Transverse colon (tissue), 4 donors: ENCODE measurements at regions not wholly inside any gene's neighbourhood (a gene's known extent, or its start where the extent isn't known, plus 50 kb on each side); places are given as distances from the start of the nearest gene placed in this dataset.

Source experiments
- EP300 ChIP-seq: sonication (generic); formaldehyde crosslinking; IDR thresholded peaks from one replicate; pipeline ENCODE4 v1.6.1; 2017; ENCODE audit warnings: antibody characterized with exemption, low read depth
- POLR2A ChIP-seq: fragments of 450-650 bp; IDR thresholded peaks from one replicate; pipeline ENCODE4 v1.6.1; 2016; ENCODE audit warnings: antibody characterized with exemption, mild to moderate bottlenecking, moderate library complexity
- POLR2AphosphoS5 ChIP-seq, 3 donors: sonication (generic); formaldehyde crosslinking; IDR thresholded peaks; one replicate each; pipeline ENCODE4 v1.6.1; 2016; ENCODE audit warnings: antibody characterized with exemption in 3 of 3
- TF ChIP-seq, protein P1 (sequence below), 5 experiments: fragments of 200-600 bp in 3 of 5; fragments of 450-650 bp in 2 of 5; sonication (generic) in 3 of 5; IDR thresholded peaks; 1 replicate in 2 of 5; 2 replicates in 3 of 5; pipeline ENCODE4 v1.5.1; 2016 to 2017; ENCODE audit warnings: antibody characterized with exemption in 5 of 5, inconsistent platforms in 3 of 5, mild to moderate bottlenecking in 2 of 5, moderate library complexity in 1 of 5

DNA sequence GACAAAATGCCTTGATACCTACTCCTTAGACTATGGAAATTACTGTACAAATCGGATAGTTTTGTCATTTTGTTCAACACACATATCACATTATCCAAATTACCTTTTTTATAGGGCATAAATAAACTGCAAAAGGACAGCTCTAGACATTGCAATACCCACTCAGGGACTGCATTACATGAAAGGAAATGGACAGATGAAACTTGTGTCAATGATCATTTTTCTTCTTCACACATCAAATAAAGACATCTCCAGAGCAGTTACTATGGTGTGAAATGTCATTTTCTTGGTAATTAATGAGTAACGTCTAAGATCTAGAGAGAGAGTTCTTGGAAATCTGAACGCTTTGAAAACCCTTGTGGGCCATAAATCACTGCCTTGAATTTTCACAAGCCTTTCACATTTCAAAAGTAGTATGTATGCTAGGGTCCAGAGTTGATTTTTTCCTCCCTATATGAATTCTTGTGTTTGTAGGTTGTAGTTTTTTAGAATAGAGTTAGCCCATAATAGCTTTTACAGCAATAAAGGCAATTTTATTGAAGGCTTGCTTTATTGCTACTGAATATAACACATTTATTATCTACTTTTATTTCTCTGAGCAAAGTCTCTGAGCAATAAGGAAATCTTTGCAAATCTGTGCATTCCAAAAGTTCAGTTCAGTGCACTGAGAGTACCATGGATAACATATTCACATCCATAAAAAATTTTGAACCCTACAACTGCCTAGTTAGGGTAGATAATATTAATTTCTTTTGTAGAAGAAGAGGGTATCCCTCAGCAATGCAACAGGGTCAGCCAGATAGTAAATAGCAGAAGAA is 358.0 kb upstream of the PCSK5 start:
- TF ChIP-seq, protein P1, sequence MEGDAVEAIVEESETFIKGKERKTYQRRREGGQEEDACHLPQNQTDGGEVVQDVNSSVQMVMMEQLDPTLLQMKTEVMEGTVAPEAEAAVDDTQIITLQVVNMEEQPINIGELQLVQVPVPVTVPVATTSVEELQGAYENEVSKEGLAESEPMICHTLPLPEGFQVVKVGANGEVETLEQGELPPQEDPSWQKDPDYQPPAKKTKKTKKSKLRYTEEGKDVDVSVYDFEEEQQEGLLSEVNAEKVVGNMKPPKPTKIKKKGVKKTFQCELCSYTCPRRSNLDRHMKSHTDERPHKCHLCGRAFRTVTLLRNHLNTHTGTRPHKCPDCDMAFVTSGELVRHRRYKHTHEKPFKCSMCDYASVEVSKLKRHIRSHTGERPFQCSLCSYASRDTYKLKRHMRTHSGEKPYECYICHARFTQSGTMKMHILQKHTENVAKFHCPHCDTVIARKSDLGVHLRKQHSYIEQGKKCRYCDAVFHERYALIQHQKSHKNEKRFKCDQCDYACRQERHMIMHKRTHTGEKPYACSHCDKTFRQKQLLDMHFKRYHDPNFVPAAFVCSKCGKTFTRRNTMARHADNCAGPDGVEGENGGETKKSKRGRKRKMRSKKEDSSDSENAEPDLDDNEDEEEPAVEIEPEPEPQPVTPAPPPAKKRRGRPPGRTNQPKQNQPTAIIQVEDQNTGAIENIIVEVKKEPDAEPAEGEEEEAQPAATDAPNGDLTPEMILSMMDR (IDR thresholded peaks at IDR 0.05): no peak
- no peak for TF ChIP-seq POLR2A
- TF ChIP-seq EP300: no peak
- TF ChIP-seq POLR2AphosphoS5 (IDR thresholded peaks at IDR 0.05): peak in 2 of 3 donors; percentile 12 to 21
